Testis (tissue), 2 donors: ENCODE measurements at regions not wholly inside any gene's neighbourhood (a gene's known extent, or its start where the extent isn't known, plus 50 kb on each side); places are given as distances from the start of the nearest gene placed in this dataset.

Source experiments
- POLR2A ChIP-seq: fragments of 450-650 bp; IDR thresholded peaks from one replicate; pipeline ENCODE4 v1.6.1; 2017; ENCODE audit warnings: antibody characterized with exemption, mild to moderate bottlenecking, moderate library complexity
- TF ChIP-seq, protein P1 (sequence below), 3 experiments: fragments of 450-650 bp in 2 of 3; fragments of 200-600 bp in 1 of 3; sonication (generic) in 1 of 3; IDR thresholded peaks; one replicate each; pipeline ENCODE4 v1.5.1; 2016 to 2019; ENCODE audit warnings: antibody characterized with exemption in 3 of 3, mild to moderate bottlenecking in 2 of 3, moderate library complexity in 1 of 3

DNA sequence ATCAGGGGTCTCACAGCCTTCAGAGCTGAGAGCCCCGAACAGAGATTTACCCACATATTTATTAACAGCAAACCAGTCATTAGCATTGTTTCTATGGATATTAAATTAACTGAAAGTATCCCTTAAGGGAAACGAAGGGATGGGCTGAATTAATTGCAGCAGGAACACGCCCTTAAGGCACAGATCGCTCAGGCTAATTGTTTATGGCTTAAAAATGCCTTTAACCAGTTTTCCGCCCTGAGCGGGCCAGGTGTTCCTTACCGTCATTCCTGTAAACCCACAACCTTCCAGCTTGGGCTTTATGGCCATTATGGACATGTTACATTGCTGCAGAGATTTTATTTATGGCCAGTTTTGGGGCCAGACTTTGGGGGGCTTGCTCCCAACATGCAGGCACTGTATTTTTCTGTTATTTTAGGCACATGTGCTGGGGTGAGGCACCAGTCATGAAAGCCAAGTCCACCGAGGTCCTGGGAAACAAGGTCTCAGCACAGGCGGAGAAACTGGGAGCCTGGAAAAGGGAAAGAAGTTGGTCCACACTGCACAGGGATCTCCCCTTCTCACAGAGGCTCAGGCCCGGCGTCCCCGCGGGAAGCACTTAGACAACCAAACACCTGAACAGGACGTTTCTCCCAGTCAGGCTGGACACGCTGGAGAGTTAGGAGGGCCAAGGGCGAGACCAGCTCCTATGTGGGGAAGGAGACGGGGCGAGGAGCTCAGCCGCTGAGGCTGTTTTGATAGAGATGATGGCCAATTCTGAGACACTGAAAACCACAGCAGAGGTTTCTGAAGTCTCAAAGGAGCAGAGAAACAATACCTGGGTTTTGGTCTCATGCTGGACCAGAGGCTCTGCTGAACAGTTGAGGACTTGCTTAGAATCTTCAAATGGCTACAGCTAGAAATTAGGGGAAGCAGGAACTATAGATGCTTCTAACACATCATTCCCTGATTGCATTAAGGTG, 86.7 kb downstream of the TMEM18 start:
- TF ChIP-seq, protein P1, sequence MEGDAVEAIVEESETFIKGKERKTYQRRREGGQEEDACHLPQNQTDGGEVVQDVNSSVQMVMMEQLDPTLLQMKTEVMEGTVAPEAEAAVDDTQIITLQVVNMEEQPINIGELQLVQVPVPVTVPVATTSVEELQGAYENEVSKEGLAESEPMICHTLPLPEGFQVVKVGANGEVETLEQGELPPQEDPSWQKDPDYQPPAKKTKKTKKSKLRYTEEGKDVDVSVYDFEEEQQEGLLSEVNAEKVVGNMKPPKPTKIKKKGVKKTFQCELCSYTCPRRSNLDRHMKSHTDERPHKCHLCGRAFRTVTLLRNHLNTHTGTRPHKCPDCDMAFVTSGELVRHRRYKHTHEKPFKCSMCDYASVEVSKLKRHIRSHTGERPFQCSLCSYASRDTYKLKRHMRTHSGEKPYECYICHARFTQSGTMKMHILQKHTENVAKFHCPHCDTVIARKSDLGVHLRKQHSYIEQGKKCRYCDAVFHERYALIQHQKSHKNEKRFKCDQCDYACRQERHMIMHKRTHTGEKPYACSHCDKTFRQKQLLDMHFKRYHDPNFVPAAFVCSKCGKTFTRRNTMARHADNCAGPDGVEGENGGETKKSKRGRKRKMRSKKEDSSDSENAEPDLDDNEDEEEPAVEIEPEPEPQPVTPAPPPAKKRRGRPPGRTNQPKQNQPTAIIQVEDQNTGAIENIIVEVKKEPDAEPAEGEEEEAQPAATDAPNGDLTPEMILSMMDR (IDR thresholded peaks at IDR 0.05), result no peak
- no peak for TF ChIP-seq POLR2A
